H9 (cell line): ENCODE measurements at regions not wholly inside any gene's neighbourhood (a gene's known extent, or its start where the extent isn't known, plus 50 kb on each side); places are given as distances from the start of the nearest gene placed in this dataset.

Source experiments
- DNase-seq: peaks from one replicate; pipeline ENCODE4 v3.0.0-alpha.2; 2017
- H2AFZ ChIP-seq: one replicate; pipeline ENCODE4 v1.6.1; 2013; ENCODE audit warnings: mild to moderate bottlenecking, low read length, control low read depth, moderate library complexity
- H2AK5ac ChIP-seq: 2 replicates; pipeline ENCODE4 v1.6.1; 2013; ENCODE audit warnings: low read length, control low read depth, mixed read lengths; ENCODE audit not compliant: insufficient read length
- H2BK120ac ChIP-seq: one replicate; pipeline ENCODE4 v1.6.1; 2013; ENCODE audit warnings: low read depth, mild to moderate bottlenecking, low read length, control low read depth, inconsistent platforms; ENCODE audit not compliant: poor library complexity, severe bottlenecking
- H2BK12ac ChIP-seq: 2 replicates; pipeline ENCODE4 v1.6.1; 2013; ENCODE audit warnings: low read length, control low read depth, mixed read lengths, low read depth; ENCODE audit not compliant: insufficient read length
- H2BK15ac ChIP-seq: 2 replicates; pipeline ENCODE4 v1.6.1; 2013; ENCODE audit warnings: low read depth, low read length, control low read depth
- H2BK20ac ChIP-seq: one replicate; pipeline ENCODE4 v1.6.1; 2013; ENCODE audit warnings: low read depth, mild to moderate bottlenecking, low read length, control low read depth, inconsistent platforms; ENCODE audit not compliant: poor library complexity, severe bottlenecking
- H2BK5ac ChIP-seq: 2 replicates; pipeline ENCODE4 v1.6.1; 2013; ENCODE audit warnings: low read length, control low read depth, mixed read lengths; ENCODE audit not compliant: insufficient read length
- H3K14ac ChIP-seq: 2 replicates; pipeline ENCODE4 v1.6.1; 2013; ENCODE audit warnings: low read length, control low read depth; ENCODE audit not compliant: insufficient read depth
- H3K18ac ChIP-seq: 2 replicates; pipeline ENCODE4 v1.6.1; 2013; ENCODE audit warnings: low read depth, mild to moderate bottlenecking, mixed read lengths, low read length, control low read depth; ENCODE audit not compliant: insufficient read length
- H3K23ac ChIP-seq: 2 replicates; pipeline ENCODE4 v1.6.1; 2013; ENCODE audit warnings: low read length, control low read depth, mixed read lengths, low read depth; ENCODE audit not compliant: insufficient read length
- H3K23me2 ChIP-seq: 2 replicates; pipeline ENCODE4 v1.6.1; 2013; ENCODE audit warnings: low read depth, mild to moderate bottlenecking, mixed read lengths, low read length, control low read depth; ENCODE audit not compliant: insufficient read length, poor library complexity, severe bottlenecking
- H3K27ac ChIP-seq: 2 replicates; pipeline ENCODE4 v1.5.1; 2013; ENCODE audit warnings: low read length, control low read depth, mixed read lengths, low read depth; ENCODE audit not compliant: insufficient read length
- H3K27me3 ChIP-seq: 2 replicates; pipeline ENCODE4 v1.6.1; 2013; ENCODE audit warnings: low read length, control low read depth, inconsistent platforms; ENCODE audit not compliant: insufficient read depth
- H3K4ac ChIP-seq: 2 replicates; pipeline ENCODE4 v1.6.1; 2013; ENCODE audit warnings: low read depth, mild to moderate bottlenecking, control low read depth, inconsistent platforms, low read length, moderate library complexity
- H3K4me1 ChIP-seq: 2 replicates; pipeline ENCODE4 v1.6.1; 2013; ENCODE audit warnings: low read length, control low read depth, inconsistent platforms; ENCODE audit not compliant: insufficient read depth
- H3K4me2 ChIP-seq: 2 replicates; pipeline ENCODE4 v1.6.1; 2013; ENCODE audit warnings: low read length, control low read depth, mixed read lengths; ENCODE audit not compliant: insufficient read length, insufficient read depth
- H3K56ac ChIP-seq: 2 replicates; pipeline ENCODE4 v1.6.1; 2013; ENCODE audit warnings: low read depth, mild to moderate bottlenecking, mixed read lengths, low read length, control low read depth; ENCODE audit not compliant: insufficient read length
- H3K79me1 ChIP-seq: 2 replicates; pipeline ENCODE4 v1.6.1; 2013; ENCODE audit warnings: low read depth, mild to moderate bottlenecking, moderate library complexity, low read length, control low read depth, inconsistent platforms; ENCODE audit not compliant: insufficient read depth, poor library complexity, severe bottlenecking
- H3K79me2 ChIP-seq: 2 replicates; pipeline ENCODE4 v1.6.1; 2013; ENCODE audit warnings: low read length, control low read depth, inconsistent platforms; ENCODE audit not compliant: insufficient read depth
- H3K9ac ChIP-seq: 2 replicates; pipeline ENCODE4 v1.6.1; 2013; ENCODE audit warnings: low read length, control low read depth, mixed read lengths; ENCODE audit not compliant: insufficient read length; ENCODE audit errors: extremely low read depth
- H3K9me3 ChIP-seq: one replicate; pipeline ENCODE4 v1.6.1; 2013; ENCODE audit warnings: low read depth, low read length, inconsistent platforms; ENCODE audit not compliant: control insufficient read depth
- H3T11ph ChIP-seq: one replicate; pipeline ENCODE4 v1.6.1; 2013; ENCODE audit warnings: mild to moderate bottlenecking, low read length, control low read depth, inconsistent platforms
- H4K20me1 ChIP-seq: one replicate; pipeline ENCODE4 v1.6.1; 2013; ENCODE audit not compliant: control insufficient read depth, insufficient read length, insufficient read depth
- H4K5ac ChIP-seq: 2 replicates; pipeline ENCODE4 v1.6.1; 2013; ENCODE audit warnings: low read depth, mild to moderate bottlenecking, mixed read lengths, low read length, control low read depth; ENCODE audit not compliant: insufficient read length
- H4K8ac ChIP-seq: replicated peaks from 2 replicates; pipeline ENCODE4 v1.6.1; 2013; ENCODE audit warnings: low read length, control low read depth, mixed read lengths, low read depth; ENCODE audit not compliant: insufficient read length
- H4K91ac ChIP-seq: 2 replicates; pipeline ENCODE4 v1.6.1; 2013; ENCODE audit warnings: low read depth, mild to moderate bottlenecking, moderate library complexity, mixed read lengths, low read length, control low read depth; ENCODE audit not compliant: insufficient read length
- H3K27ac Mint-ChIP-seq, 3 experiments: 2 replicates in 2 of 3; 3 replicates in 1 of 3; pipeline ENCODE4 v1.8.0; 2020 to 2021; ENCODE audit warnings: mixed read lengths in 3 of 3, mild to moderate bottlenecking in 1 of 3, moderate library complexity in 1 of 3
- H3K27me3 Mint-ChIP-seq: 2 replicates; pipeline ENCODE4 v1.8.0; 2021; ENCODE audit warnings: low read depth, mild to moderate bottlenecking, moderate library complexity, mixed read lengths
- H3K36me3 Mint-ChIP-seq, 3 experiments: 2 replicates in 2 of 3; 3 replicates in 1 of 3; pipeline ENCODE4 v1.8.0; 2020 to 2021; ENCODE audit warnings: low read depth in 3 of 3, mixed read lengths in 3 of 3; ENCODE audit not compliant: insufficient read depth in 1 of 3
- H3K4me1 Mint-ChIP-seq, 2 experiments: 2 replicates each; pipeline ENCODE4 v1.8.0; 2020; ENCODE audit warnings: mixed read lengths in 2 of 2
- H3K4me3 Mint-ChIP-seq, 2 experiments: 2 replicates in 1 of 2; 3 replicates in 1 of 2; pipeline ENCODE4 v1.8.0; 2020 to 2021; ENCODE audit warnings: mild to moderate bottlenecking in 2 of 2, mixed read lengths in 2 of 2, moderate library complexity in 1 of 2
- H3K9me3 Mint-ChIP-seq, 2 experiments: 2 replicates in 1 of 2; 3 replicates in 1 of 2; pipeline ENCODE4 v1.8.0; 2020; ENCODE audit warnings: mild to moderate bottlenecking in 2 of 2, mixed read lengths in 2 of 2, moderate library complexity in 1 of 2
- CTCF ChIP-seq: fragments of 200-600 bp; sonication (generic); conservative IDR thresholded peaks from 3 replicates; pipeline ENCODE4 v1.8.0; 2021; ENCODE audit warnings: antibody characterized with exemption, mild to moderate bottlenecking
- WGBS: extraction: QIAGEN DNeasy Blood & Tissue Kit; methylation state at CpG from one replicate; pipeline ENCODE4 v1.1.7; 2013; ENCODE audit warnings: missing lambda C conversion rate, low lambda C conversion rate, mixed read lengths; ENCODE audit not compliant: insufficient read length; ENCODE audit errors: extremely low coverage; 5-methylcytosine and 5-hydroxymethylcytosine counted together

- no peak overlapping the region for H4K8ac ChIP-seq
- no peak overlapping the region for H3K4ac ChIP-seq
- H3K27ac Mint-ChIP-seq, result no peak overlapping the region
- H3K4me1 Mint-ChIP-seq, result no peaks in the 10 kb centered on the region
- H3K23ac ChIP-seq, result no peak overlapping the region
- no CpG with 5 or more reads among the region's 1 CpG for WGBS
- H2BK20ac ChIP-seq, result no peak overlapping the region
- H3K79me1 ChIP-seq, result no peaks in the 10 kb centered on the region
- H3K36me3 Mint-ChIP-seq, result no peaks in the 10 kb centered on the region
- no peak for DNase-seq
- H3T11ph ChIP-seq, result no peak overlapping the region
- no peak overlapping the region for H3K56ac ChIP-seq
- peaks cover 24% of the 10 kb centered on the region for H3K27me3 Mint-ChIP-seq
- H4K5ac ChIP-seq, result no peak overlapping the region
- no peak overlapping the region for H2BK12ac ChIP-seq
- H3K79me2 ChIP-seq, result no peaks in the 10 kb centered on the region
- H3K27me3 ChIP-seq, result no peaks in the 10 kb centered on the region; the same call in 1 of the 2 replicates
- no peak overlapping the region for H2BK5ac ChIP-seq
- H3K9me3 ChIP-seq, result no peaks in the 10 kb centered on the region
- no peak overlapping the region for H2BK15ac ChIP-seq
- no peak overlapping the region for H2AK5ac ChIP-seq
- H2AFZ ChIP-seq, result no peak overlapping the region
- H3K18ac ChIP-seq, result no peak overlapping the region
- H3K4me1 ChIP-seq, result no peaks in the 10 kb centered on the region
- H4K91ac ChIP-seq, result no peak overlapping the region
- H3K4me3 Mint-ChIP-seq, result no peak overlapping the region
- H3K9me3 Mint-ChIP-seq, result no peaks in the 10 kb centered on the region
- no peak overlapping the region for H2BK120ac ChIP-seq
- no peak overlapping the region for H3K4me2 ChIP-seq
- no peaks in the 10 kb centered on the region for H3K23me2 ChIP-seq
- H3K27ac ChIP-seq, result no peak overlapping the region
- TF ChIP-seq CTCF, result no peak
- no peaks in the 10 kb centered on the region for H4K20me1 ChIP-seq
- no peak overlapping the region for H3K14ac ChIP-seq
- no peak overlapping the region for H3K9ac ChIP-seq
Observed at GRCh38 chr2:176540995-176541394, 271.8 kb downstream of the MTX2 start.
